ENCODE measurements at regions not wholly inside any gene's neighbourhood (a gene's known extent, or its start where the extent isn't known, plus 50 kb on each side); places are given as distances from the start of the nearest gene placed in this dataset.
"Not testable (repeated sequence)": the region's sequence is repeated elsewhere in the genome, so short reads cannot be mapped to it uniquely, and the experiment has no call there.

DNA sequence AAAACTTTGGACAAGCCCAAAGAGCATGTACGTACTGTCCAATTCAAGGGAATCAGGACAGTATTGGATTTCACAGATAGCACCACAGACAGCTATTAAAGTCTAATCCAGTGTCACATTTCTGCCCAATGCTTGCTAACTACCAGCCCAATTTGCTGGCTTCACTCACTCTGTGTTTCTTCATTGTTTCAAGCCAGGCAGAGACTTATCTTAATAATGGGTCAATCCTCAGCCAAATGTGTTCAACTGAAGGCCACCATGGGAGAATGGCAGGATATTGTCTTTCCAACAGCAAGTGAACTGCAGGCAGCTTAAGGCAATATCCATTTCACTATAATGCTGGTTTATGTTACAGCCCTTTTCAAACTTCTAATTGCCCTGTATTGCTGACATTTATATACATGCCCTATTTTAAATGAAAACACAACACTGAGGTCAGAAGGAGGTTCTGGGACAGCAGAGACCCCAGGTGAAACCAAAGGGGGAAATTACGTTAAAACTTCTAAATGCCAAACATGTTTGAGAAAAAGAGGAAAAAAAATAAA, 142.1 kb upstream of the RSPO3 start:
- DNase-seq (ENCODE audit: low spot score) = no peak

DNA sequence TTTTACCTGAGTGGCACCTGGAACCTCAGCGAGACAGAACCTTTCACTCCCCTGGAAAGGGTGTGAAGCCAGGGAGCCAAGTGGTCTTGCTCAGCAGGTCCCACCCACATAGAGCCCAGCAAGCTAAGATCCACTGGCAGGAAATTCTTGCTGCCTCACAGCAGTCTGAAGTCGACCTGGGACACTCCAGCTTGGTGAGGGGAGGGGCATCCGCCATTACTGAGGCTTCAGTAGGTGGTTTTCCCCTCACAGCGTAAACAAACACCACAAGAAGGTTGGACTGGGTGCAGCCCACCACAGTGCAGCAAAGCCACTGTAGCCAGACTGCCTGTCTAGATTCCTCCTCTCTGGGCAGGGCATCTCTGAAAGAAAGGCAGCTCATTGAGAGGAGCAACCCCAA, 134.7 kb upstream of the RSPO3 start:
- DNase-seq (ENCODE audit: low spot score) = no peak

DNA sequence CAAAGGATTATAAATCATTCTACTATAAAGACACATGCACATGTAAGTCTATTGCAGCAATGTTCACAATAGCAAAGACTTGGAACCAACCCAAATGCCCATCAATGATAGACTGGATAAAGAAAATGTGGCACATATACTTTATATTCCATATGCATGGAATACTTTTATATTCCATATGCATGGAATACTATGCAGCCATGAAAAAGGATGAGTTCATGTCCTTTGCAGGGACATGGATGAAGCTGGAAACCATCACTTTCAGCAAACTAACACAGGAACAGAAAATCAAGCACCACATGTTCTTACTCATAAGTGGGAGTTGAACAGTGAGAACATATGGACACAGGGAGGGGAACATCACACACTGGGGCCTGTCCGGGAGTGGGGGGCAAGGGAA, 130.3 kb upstream of the RSPO3 start:
- DNase-seq (ENCODE audit: low spot score) = not testable (repeated sequence)

DNA sequence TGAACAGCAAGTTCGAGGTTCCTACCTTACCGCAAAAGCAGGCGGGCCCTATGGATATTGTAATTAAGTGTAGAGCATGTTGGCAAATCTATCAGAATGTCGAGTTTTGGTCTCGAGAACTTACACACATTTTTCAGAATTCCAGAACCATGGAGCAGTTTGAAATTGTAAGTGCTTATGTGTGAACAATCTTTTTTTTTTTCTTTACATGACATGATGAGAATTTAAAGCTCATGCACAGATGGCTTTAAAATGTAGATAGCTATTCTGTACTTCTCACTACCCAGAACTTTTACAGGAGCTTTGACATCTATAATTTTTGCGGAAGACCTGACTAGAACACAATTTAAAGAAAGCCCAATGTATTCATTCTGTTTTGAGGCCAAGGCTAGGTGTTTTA, 117.8 kb upstream of the RSPO3 start:
- no peak for DNase-seq (ENCODE audit: low spot score)

DNA sequence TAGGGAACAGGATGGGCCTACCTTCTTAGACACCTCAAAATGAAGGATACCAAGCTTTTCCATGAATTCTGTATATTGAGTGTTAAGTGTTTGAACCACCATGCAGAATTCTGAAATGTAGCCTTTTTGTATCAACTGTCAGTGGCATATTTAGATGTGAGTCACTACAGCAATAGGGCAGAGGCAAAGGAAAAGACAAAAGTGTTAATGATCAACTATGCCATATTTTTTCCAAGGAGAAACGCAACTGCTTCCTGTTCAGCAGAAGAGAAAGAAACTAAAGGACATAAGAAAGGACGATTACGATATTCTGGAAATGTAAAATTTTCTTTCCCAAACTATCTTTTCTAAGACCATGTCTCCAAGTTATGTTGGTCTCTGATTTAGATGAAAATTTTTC, 104.6 kb upstream of the RSPO3 start:
- no peak for DNase-seq (ENCODE audit: low spot score)

DNA sequence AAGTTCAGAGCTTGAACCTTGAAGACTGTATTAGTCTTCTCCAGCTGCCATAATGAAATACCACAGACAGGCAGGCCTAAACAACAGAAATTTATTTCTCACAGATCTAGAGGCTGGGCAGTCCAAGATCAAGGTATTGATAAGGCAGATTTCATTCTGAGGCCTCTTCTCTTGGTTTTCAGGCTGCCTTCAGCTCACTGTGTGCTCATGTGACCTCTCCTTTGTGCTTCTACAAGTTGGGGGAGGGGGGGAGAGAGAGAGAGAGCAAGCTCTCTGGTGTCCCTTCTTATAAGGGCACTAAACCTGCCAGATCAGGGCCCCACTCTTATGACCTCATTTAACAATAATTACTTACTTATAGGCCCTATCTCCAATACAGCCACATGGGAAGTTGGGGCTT, 102.6 kb upstream of the RSPO3 start:
- no peak for DNase-seq (ENCODE audit: low spot score)

DNA sequence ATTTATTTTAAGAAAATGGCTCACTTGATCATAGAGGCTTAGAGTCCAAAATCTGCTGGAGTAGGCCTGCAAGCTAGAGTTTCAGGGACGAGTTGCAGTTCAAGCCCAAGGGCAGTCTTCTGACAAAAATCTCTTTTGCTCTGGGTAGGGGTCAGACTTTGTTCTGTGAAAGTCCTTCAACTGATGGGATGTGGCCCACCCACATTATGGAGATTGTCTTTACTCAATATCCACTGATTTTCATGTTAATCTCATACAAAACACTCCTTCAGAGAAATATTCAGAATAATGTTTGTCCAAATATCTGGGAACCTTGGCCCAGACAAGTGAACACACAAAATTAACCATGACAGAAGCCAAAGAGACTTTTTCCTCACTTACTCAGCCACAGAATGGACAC, 98.6 kb upstream of the RSPO3 start:
- no peak for DNase-seq (ENCODE audit: low spot score)

DNA sequence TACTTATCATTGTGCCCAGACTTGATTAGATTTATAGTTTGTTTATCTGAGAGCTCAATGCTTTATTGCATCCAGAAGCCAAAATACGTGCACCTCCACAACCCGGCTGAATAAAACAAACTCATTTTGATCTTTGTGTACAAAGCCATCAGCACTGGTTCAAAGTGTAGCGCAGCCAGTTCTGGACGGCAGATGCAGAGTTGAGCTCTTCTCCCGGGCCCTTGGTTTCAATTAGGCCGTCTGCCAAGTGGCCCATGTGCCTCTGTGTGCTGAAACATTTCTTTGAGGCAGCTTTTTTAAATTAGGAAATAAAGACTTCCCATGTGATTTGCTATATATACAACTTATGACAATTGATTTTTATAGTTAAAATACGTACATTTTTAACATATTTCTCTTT, 96.2 kb upstream of the RSPO3 start:
- DNase-seq (ENCODE audit: low spot score) = peak; percentile 66

DNA sequence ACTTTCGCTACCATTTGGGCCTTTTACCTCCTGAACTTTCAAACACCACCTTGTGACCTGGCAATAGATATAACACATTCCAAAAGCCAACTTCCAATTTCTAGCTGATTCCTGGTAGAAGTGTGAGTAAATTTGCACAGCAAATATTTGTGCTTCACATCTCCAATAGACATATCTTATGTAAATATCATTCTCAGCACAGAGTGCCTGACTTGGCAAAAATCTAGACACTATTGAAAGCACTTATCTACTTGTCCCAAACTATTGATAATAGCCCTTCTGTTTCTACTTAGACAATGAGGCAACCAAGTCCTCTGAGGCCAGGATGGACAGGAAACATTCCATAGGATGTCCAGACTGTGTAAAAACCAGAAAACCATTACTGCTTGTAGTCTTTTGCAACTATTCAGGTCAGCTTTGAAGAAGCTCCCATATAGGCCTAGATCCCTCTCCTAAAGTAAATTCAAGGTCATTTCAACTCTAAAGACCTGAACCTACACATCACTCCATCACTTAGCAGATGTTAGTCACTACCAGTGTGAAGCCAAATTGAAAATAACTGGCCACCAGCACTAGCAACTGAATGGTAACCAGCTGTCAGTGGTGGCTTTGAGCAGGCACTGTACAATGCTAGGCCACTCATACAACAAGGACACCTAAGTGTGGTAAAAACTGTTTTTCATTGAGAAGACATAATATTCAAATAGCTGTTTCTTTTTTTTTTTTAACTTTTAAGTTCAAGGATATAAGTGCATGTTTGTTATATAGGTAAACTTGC, 95.3 kb upstream of the RSPO3 start:
- no peak for DNase-seq (ENCODE audit: low spot score)

DNA sequence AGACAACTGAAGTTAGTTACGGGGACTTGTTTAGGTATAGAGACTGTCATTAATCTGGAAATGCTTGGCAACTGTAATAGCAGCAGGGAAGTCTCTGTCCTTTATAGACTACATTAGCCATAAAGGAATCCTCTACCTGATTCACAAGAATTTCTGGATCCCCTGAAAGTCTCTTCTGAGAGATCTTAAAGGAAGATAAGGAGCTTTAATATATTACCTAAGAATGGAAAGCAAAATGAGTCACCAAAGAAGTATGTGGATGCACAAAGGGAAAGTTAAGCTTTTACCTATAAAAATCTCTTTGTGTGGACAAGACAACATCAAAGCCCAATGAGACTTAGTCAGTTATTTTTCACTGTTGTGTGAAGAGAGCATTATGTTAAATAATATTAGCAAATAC, 92.2 kb upstream of the RSPO3 start:
- no peak for DNase-seq (ENCODE audit: low spot score)

DNA sequence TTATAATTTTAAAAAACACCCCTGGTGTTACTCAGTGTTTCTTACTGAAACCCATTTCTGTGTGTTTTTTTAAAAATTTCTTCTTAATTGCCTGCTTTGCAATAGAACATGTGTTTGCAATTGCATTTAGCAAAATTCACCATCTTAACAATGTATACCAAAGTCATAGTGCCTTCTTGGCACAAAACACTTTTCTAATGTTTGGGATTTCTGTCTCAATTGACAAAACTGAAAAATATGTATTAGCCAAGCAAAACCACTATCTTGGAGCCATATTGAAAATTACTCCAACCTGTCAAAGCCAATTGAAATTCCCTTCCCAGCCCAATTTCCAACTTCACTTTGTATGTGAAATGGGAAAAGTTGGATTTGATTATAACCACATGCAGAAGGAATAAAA, 88.4 kb upstream of the RSPO3 start:
- DNase-seq (ENCODE audit: low spot score) = no peak

DNA sequence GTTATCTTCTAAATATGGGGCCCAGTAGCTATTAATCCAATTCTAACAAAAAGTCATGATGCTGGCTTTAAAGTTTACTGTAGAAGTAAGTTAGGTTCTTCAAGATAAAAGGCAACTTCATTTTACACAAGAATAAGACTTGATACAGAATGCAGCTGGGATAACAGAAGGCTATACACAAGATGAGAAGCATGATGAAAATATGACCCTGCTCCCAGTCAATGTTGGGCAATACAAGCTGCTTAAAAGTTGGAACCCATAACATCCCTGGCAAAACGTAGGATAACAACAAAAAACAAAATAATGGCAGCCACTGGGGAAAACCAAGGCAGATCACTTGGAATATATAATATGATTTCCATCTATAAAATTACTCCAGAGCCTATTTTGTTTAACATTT, 87.6 kb upstream of the RSPO3 start:
- DNase-seq (ENCODE audit: low spot score) = no peak

DNA sequence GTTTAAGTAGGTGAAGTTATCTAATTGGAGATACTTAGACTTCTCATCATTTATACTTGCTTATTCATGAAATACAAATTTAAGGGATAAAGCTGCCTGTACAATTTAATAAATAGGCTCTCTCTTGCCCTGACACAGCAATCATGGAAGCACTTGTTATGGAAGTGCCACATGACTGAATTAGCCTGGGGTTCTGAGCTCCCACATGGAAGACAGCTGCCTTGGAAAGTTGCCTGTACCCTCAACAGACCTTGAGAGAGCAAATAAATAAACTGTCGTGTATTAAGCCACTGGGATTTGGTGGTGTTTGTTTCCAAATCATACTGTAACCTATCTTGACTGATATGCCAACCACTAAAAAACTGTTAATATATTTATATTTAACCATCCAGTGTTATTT, 87.0 kb upstream of the RSPO3 start:
- DNase-seq (ENCODE audit: low spot score) = no peak

DNA sequence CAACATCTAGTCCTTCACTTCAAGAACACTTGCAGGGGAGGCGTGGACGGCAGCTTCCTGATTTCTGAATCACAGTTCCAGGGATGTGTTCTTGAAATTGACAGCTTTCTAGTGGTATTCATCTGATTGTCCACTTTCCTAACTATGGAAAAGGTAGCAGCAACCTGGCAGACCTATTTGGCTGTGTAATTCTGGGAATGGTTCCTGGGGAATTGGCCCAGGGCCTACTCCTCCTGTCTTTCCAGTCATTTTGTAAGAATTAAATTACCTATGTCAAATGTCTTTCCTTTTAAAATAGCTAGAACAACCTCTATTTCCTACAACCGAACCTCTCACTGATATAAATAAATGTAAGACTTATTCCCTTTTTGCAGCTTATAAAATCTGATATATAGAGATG, 85.5 kb upstream of the RSPO3 start:
- no peak for DNase-seq (ENCODE audit: low spot score)

DNA sequence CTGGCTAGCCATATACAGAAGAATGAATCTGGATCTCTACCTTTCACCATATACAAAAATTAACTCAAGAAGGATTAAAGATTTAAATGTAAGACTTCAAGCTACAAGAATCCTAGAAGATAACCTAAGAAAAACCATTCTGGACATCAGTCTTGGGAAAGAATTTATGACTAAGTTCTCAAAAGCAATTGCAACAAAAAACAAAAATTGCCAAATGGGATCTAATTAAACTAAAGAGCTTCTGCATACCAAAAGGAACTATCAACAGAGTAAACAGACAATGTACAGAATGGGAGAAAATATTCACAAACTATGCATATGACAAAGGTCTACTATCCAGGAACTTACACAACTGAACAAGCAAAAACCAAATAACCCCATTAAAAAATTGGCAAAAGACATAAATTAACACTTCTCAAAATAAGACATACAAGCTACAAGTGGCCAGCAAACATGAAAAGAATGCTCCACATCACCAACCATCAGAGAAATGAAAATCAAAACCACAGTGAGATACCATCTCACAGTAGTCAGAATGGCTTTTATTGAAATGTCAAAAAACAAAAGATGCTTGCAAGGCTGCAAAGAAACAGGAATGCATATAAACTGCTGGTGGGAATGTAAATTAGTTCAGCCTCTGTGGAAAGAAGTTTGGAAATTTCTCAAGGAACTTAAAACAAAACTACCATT, 66.8 kb upstream of the RSPO3 start:
- DNase-seq (ENCODE audit: low spot score) = peak; percentile 9

DNA sequence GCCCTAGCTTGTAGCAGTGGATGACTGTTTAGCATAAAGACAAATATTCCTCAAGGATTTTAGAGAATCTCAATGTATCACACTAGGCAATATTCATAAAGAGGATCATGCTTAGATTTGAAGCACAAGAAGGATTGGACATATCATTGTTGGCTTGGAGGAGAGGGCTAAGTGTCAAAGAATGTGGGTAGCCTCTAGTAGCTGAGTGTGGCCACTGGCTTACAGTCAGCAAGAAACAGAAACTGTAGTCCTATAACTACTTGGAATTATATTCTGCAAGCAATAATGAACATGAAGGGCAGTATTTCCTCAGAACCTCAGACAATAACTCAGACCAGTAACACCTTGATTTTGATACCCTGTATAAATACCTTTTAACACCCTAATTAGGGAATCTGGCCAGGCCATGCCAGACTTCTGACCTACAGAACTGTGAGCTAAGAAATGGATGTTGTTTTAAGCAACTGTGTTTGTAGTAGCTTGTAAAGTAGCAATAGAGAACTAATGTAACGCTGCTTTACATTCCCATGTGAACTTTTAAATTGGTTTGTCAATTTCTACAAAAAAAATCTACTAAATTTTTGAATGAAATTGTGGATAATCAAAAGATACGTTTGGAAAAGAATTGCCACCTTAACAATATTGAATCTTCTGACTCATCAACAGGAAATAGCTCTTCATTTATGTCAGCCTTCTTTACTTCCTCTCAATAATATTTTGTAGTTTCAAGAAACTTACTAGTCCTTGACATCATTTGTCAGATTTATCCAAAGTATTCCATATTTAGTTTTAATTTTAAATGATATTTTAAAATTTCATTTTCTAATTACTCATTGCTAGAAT, 65.2 kb upstream of the RSPO3 start:
- DNase-seq (ENCODE audit: low spot score) = peak; percentile 12

DNA sequence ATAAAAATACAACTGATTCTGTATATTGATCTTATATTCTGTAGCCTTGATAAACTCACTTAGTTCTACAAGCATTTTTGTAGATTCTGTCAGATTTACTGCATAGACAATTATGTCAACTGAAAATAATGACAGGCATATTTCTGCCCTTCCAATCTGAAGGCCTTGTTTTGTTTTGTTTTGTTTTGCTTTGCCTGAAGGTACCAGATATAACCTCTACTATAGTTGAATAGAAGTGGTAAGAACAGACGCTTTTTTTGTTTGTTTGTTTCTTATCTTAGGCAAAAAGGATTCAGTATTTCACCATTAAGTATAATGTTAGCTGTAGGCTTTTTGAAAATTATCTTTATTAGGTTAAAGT, 64.6 kb upstream of the RSPO3 start:
- no peak for DNase-seq (ENCODE audit: low spot score)

DNA sequence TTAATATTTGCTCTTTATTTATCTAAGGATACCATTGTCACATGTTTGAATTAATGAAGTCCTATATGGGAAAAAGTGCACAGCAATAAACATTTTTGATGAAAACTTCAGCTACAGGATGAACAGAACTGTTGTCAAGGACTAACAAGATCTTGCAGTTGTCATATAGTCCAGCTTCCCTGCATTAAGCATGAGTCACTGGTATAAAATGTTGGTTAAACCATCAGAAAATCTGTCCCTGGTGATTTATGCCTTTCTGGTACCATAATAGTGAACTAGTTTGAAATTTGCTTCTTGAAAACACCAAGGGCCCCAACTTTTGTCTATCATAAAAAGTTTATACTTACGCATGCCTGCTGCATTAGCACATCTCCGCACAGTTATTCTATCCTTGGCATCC, 60.4 kb upstream of the RSPO3 start:
- DNase-seq (ENCODE audit: low spot score) = no peak

DNA sequence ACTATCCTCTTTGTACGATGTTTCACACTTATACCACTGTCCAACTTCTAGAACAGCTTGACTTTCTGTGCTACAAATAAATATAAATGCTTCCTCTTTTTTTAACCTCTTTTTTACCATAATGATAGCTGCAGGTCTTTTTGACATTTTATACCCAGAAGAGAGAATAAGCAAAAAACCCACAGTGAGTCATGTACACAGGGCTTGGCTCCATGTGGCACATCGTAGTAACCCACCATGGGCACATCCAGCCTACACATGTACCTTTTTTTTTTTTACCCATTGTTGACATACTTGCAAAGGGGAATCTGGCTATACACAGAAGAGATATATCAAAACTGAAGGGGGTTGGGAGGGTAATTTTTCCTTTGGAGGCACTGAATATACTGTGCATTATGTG, 59.5 kb upstream of the RSPO3 start:
- DNase-seq (ENCODE audit: low spot score) = no peak
